ENCODE measurements at regions not wholly inside any gene's neighbourhood (a gene's known extent, or its start where the extent isn't known, plus 50 kb on each side); places are given as distances from the start of the nearest gene placed in this dataset.

- DNase-seq (ENCODE audit: low read depth, low spot score), result no peak
These were observed 301.5 kb upstream of the FAM98A start for GRCh38 chr2:33900610-33901009.

GRCh38 chr2:33897741-33898140 lies 298.6 kb upstream of the FAM98A start:
- no peak for DNase-seq (ENCODE audit: low read depth, low spot score)

- DNase-seq (ENCODE audit: low read depth, low spot score), result no peak
These were observed 294.7 kb upstream of the FAM98A start for GRCh38 chr2:33893824-33894223.

GRCh38 chr2:33891616-33892015 lies 292.5 kb upstream of the FAM98A start:
- no peak for DNase-seq (ENCODE audit: low read depth, low spot score)

- DNase-seq (ENCODE audit: low read depth, low spot score), result no peak
These were observed 291.6 kb upstream of the FAM98A start for GRCh38 chr2:33890686-33891085.

- no peak for DNase-seq (ENCODE audit: low read depth, low spot score)
These were observed 278.4 kb upstream of the FAM98A start for GRCh38 chr2:33877348-33878016.

GRCh38 chr2:33873076-33873605 lies 274.0 kb upstream of the FAM98A start:
- no peak for DNase-seq (ENCODE audit: low read depth, low spot score)

GRCh38 chr2:33859811-33860461 lies 260.8 kb upstream of the FAM98A start:
- DNase-seq (ENCODE audit: low read depth, low spot score), result no peak

GRCh38 chr2:33859176-33859575 lies 260.1 kb upstream of the FAM98A start:
- DNase-seq (ENCODE audit: low read depth, low spot score), result no peak

GRCh38 chr2:33848486-33848885 lies 249.4 kb upstream of the FAM98A start:
- no peak for DNase-seq (ENCODE audit: low read depth, low spot score)

- DNase-seq (ENCODE audit: low read depth, low spot score), result no peak
These were observed 240.7 kb upstream of the FAM98A start for GRCh38 chr2:33839791-33840190.

- no peak for DNase-seq (ENCODE audit: low read depth, low spot score)
These were observed 237.5 kb upstream of the FAM98A start for GRCh38 chr2:33836628-33837027.

- no peak for DNase-seq (ENCODE audit: low read depth, low spot score)
These were observed 236.8 kb upstream of the FAM98A start for GRCh38 chr2:33835911-33836310.

GRCh38 chr2:33822964-33823363 lies 223.9 kb upstream of the FAM98A start:
- DNase-seq (ENCODE audit: low read depth, low spot score), result no peak

GRCh38 chr2:33812707-33813106 lies 213.6 kb upstream of the FAM98A start:
- DNase-seq (ENCODE audit: low read depth, low spot score), result no peak

- DNase-seq (ENCODE audit: low read depth, low spot score), result no peak
These were observed 211.1 kb upstream of the FAM98A start for GRCh38 chr2:33810046-33810835.

- DNase-seq (ENCODE audit: low read depth, low spot score), result no peak
These were observed 206.9 kb upstream of the FAM98A start for GRCh38 chr2:33806041-33806440.

- DNase-seq (ENCODE audit: low read depth, low spot score), result no peak
These were observed 205.1 kb upstream of the FAM98A start for GRCh38 chr2:33804155-33804554.

- DNase-seq (ENCODE audit: low read depth, low spot score), result no peak
These were observed 197.4 kb upstream of the FAM98A start for GRCh38 chr2:33796511-33796910.

- DNase-seq (ENCODE audit: low read depth, low spot score), result no peak
These were observed 192.5 kb upstream of the FAM98A start for GRCh38 chr2:33791625-33792024.

- DNase-seq (ENCODE audit: low read depth, low spot score), result no peak
These were observed 188.9 kb upstream of the FAM98A start for GRCh38 chr2:33788044-33788443.

- DNase-seq (ENCODE audit: low read depth, low spot score), result no peak
These were observed 187.8 kb upstream of the FAM98A start for GRCh38 chr2:33786881-33787280.

All from smooth muscle cell of the brain vasculature (primary cell).